Gastrocnemius medialis (tissue), 4 donors: ENCODE measurements at regions not wholly inside any gene's neighbourhood (a gene's known extent, or its start where the extent isn't known, plus 50 kb on each side); places are given as distances from the start of the nearest gene placed in this dataset.

ENCODE experiments used
- CTCF ChIP-seq, 5 experiments: fragments of 450-650 bp in 3 of 5; fragments of 200-600 bp in 2 of 5; sonication (generic) in 2 of 5; IDR thresholded peaks in 4 of 5; conservative IDR thresholded peaks in 1 of 5; 1 replicate in 4 of 5; 2 replicates in 1 of 5; pipeline ENCODE4 v1.5.1; 2016 to 2019; ENCODE audit warnings: antibody characterized with exemption in 5 of 5, mild to moderate bottlenecking in 3 of 5, moderate library complexity in 3 of 5
- POLR2A ChIP-seq, 2 donors: fragments of 450-650 bp; IDR thresholded peaks; one replicate each; pipeline ENCODE4 v1.6.1; 2017; ENCODE audit warnings: antibody characterized with exemption in 2 of 2, mild to moderate bottlenecking in 2 of 2, moderate library complexity in 2 of 2

DNA sequence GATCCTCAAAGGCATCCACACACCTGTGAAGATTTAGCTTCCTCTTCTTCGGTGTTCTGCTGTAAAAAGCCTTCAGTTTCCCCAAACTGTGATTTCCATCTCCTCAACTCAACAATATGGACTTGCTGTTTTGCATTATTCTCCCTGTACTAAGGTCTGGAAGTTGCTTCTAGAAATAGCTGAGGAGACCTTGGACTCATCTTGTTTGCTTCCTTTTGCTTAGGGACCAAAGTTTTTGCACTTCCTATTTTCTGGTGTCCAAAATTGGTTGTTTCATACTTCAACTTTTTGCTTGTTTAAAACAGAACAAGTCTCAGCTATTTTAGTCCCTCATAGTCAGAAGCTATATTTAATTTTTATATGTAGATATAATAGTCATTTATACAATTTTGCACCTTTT is 201.9 kb upstream of the COPS8 start:
- TF ChIP-seq POLR2A (IDR thresholded peaks at IDR 0.05) (no peak), CTCF (IDR thresholded peaks at IDR 0.05 in 4 of 5, conservative IDR thresholded peaks at IDR 0.05 in 1 of 5) (no peak)
